CD4-positive, alpha-beta T cell (primary cell): ENCODE measurements at regions not wholly inside any gene's neighbourhood (a gene's known extent, or its start where the extent isn't known, plus 50 kb on each side); places are given as distances from the start of the nearest gene placed in this dataset.

Experiments used
- ATAC-seq: fragments of 200-7000 bp; cut with Tn5 transposase; one replicate; pipeline ENCODE4 v1.10.0; 2022; ENCODE audit warnings: mild to moderate bottlenecking; ENCODE audit not compliant: poor library complexity
- CTCF ChIA-PET: fragments of 350-600 bp; sonication (Branson Sonifier 250); formaldehyde crosslinking; loops from one replicate; lab custom pipeline; 2021; ENCODE audit warnings: antibody characterized with exemption, inconsistent platforms; lab: Charles Lee
- POLR2A ChIA-PET: fragments of 350-600 bp; sonication (Branson Sonifier 250); formaldehyde crosslinking; loops from one replicate; lab custom pipeline; 2021; ENCODE audit warnings: antibody characterized with exemption, inconsistent platforms; lab: Charles Lee
- DNase-seq, 14 experiments: peaks; one replicate each; pipeline ENCODE4 v3.0.0-alpha.2; 2013 to 2020; ENCODE audit warnings: mixed read lengths in 2 of 14
- H3K27ac ChIP-seq, 2 donors: one replicate each; pipeline versions ENCODE4 v1.5.1 to v1.7.0; 2013; ENCODE audit warnings: low read length in 2 of 2, low read depth in 1 of 2, mild to moderate bottlenecking in 1 of 2
- H3K27me3 ChIP-seq, 2 experiments: 1 replicate in 1 of 2; 2 replicates in 1 of 2; pipeline versions ENCODE4 v1.6.1 to v1.7.0; 2013; ENCODE audit warnings: low read length in 2 of 2, control low read depth in 1 of 2, mild to moderate bottlenecking in 1 of 2, moderate library complexity in 1 of 2; ENCODE audit not compliant: insufficient read depth in 2 of 2, control insufficient read depth in 1 of 2
- H3K36me3 ChIP-seq: one replicate; pipeline ENCODE4 v1.6.1; 2013; ENCODE audit warnings: low read length, control low read depth; ENCODE audit not compliant: insufficient read depth
- H3K4me1 ChIP-seq: one replicate; pipeline ENCODE4 v1.6.1; 2013; ENCODE audit warnings: low read length, control low read depth; ENCODE audit not compliant: insufficient read depth
- H3K4me3 ChIP-seq: one replicate; pipeline ENCODE4 v1.5.1; 2013; ENCODE audit warnings: mild to moderate bottlenecking, low read length, moderate library complexity
- H3K9me3 ChIP-seq, 2 experiments: 1 replicate in 1 of 2; 2 replicates in 1 of 2; pipeline versions ENCODE4 v1.6.1 to v1.7.0; 2013; ENCODE audit warnings: low read length in 2 of 2, mild to moderate bottlenecking in 2 of 2, control low read depth in 1 of 2, moderate library complexity in 1 of 2; ENCODE audit not compliant: control insufficient read depth in 1 of 2, insufficient read depth in 1 of 2
- H3K27ac Mint-ChIP-seq: one replicate; pipeline ENCODE4 v1.8.0; 2020; ENCODE audit warnings: mixed read lengths
- H3K27me3 Mint-ChIP-seq: one replicate; pipeline ENCODE4 v1.8.0; 2021; ENCODE audit warnings: mixed read lengths
- H3K36me3 Mint-ChIP-seq: one replicate; pipeline ENCODE4 v1.8.0; 2021; ENCODE audit warnings: low read depth, mixed read lengths
- H3K4me1 Mint-ChIP-seq: one replicate; pipeline ENCODE4 v1.8.0; 2021; ENCODE audit warnings: low read depth, mixed read lengths
- H3K4me3 Mint-ChIP-seq: one replicate; pipeline ENCODE4 v1.8.0; 2020; ENCODE audit warnings: mild to moderate bottlenecking, mixed read lengths
- H3K9me3 Mint-ChIP-seq: one replicate; pipeline ENCODE4 v1.8.0; 2020; ENCODE audit warnings: mixed read lengths
- intact Hi-C, 2 experiments: fragments of 100-400 bp; cut with DNase I in 1 of 2; cut with micrococcal nuclease in 1 of 2; formaldehyde crosslinking; loops; one replicate each; pipeline versions ENCODE4 v1.15.1 to v1.9.0; 2023 to 2025; cut with DNase I, micrococcal nuclease
- TF ChIP-seq, protein P1 (sequence below): fragments of 200-600 bp; IDR thresholded peaks from one replicate; pipeline ENCODE4 v1.8.0; 2022; ENCODE audit warnings: antibody characterized with exemption, mild to moderate bottlenecking

- Mint-ChIP-seq H3K9me3 (no peaks in the 10 kb centered on the region), H3K4me1 (peaks cover 4% of the 10 kb centered on the region), H3K27me3 (peaks cover 69% of the 10 kb centered on the region), H3K36me3 (no peaks in the 10 kb centered on the region), H3K27ac (no peak overlapping the region), H3K4me3 (no peak overlapping the region)
- Histone ChIP-seq H3K27ac (no peak overlapping the region), H3K4me1 (no peaks in the 10 kb centered on the region), H3K9me3 (peaks cover 0 to 20% of the 10 kb centered on the region in 2 experiments), H3K27me3 (peaks cover 22 to 61% of the 10 kb centered on the region in 2 experiments), H3K4me3 (no peak overlapping the region), H3K36me3 (no peaks in the 10 kb centered on the region)
- DNase-seq (no peak), ATAC-seq (no peak)
- TF ChIP-seq, protein P1, sequence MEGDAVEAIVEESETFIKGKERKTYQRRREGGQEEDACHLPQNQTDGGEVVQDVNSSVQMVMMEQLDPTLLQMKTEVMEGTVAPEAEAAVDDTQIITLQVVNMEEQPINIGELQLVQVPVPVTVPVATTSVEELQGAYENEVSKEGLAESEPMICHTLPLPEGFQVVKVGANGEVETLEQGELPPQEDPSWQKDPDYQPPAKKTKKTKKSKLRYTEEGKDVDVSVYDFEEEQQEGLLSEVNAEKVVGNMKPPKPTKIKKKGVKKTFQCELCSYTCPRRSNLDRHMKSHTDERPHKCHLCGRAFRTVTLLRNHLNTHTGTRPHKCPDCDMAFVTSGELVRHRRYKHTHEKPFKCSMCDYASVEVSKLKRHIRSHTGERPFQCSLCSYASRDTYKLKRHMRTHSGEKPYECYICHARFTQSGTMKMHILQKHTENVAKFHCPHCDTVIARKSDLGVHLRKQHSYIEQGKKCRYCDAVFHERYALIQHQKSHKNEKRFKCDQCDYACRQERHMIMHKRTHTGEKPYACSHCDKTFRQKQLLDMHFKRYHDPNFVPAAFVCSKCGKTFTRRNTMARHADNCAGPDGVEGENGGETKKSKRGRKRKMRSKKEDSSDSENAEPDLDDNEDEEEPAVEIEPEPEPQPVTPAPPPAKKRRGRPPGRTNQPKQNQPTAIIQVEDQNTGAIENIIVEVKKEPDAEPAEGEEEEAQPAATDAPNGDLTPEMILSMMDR = no peak
- ChIA-PET CTCF (no interaction called here), POLR2A (no interaction called here)
- intact Hi-C loops = no loop called here
Measured at GRCh38 chr6:166007349-166008263, 160.0 kb downstream of the TBXT start.

- Mint-ChIP-seq H3K4me3 (no peak overlapping the region), H3K4me1 (peaks cover 4% of the 10 kb centered on the region), H3K9me3 (no peaks in the 10 kb centered on the region), H3K36me3 (no peaks in the 10 kb centered on the region), H3K27ac (no peak overlapping the region), H3K27me3 (peaks cover 62% of the 10 kb centered on the region)
- H3K4me1 ChIP-seq = no peaks in the 10 kb centered on the region
- H3K27ac ChIP-seq = no peak overlapping the region
- intact Hi-C loops = no loop called here
- peaks cover 0 to 24% of the 10 kb centered on the region in 2 experiments for H3K9me3 ChIP-seq
- ChIA-PET CTCF (no interaction called here), POLR2A (no interaction called here)
- DNase-seq (no peak), ATAC-seq (no peak)
- TF ChIP-seq, protein P1 = no peak
- H3K36me3 ChIP-seq = no peaks in the 10 kb centered on the region
- peaks cover 22 to 57% of the 10 kb centered on the region in 2 experiments for H3K27me3 ChIP-seq
- no peak overlapping the region for H3K4me3 ChIP-seq
Measured at GRCh38 chr6:166006900-166007301, 160.8 kb downstream of the TBXT start.

DNA sequence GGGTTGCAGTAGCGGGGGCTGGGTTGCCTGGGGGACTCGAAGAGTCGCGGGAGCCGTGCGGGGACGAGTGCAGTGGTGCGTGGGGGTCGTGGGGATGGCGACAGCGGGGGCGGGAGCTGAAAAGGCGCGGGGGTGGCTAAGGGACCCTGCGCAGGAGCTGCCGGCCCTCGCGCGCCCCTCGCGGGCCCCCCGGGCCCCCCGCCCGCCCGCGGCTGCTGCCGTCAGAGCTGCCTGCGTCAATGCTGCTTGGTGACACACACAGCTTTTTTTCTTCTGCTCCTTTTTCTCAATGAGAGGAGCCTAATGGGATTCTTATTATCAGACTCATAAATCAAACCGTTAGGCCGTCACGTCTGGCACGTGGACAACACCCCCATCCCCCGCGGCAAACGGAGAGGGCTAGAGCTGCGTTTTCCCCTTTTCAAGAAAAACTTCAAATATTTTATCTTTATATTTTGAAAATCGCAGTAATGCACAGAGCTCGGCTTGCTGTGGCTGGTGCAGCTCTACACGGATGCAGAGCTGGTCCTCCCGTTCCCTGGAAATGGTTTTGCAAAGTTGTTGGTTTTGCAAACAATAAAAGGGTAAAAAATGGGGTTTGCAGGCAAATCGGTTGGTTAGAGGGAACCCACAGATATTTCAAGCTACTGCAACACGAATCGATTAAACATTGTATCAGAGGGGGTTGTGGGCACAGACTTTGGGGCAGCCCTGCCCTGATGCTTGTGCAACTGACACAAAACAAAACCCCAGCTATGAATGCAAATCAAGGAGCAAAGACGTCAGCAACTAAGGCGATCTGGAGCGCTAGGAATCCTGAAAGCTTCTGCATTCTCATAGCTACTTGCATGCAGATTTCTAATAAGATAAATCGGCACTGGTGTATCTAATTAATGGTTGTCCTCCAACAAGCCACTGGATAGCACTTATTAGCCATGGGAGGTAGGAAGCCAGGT, 161.4 kb downstream of the TBXT start:
- peaks cover 63% of the 10 kb centered on the region for H3K27me3 Mint-ChIP-seq
- no peaks in the 10 kb centered on the region for H3K36me3 ChIP-seq
- CTCF ChIA-PET = no interaction called here
- H3K27ac Mint-ChIP-seq = no peak overlapping the region
- H3K4me3 Mint-ChIP-seq = no peak overlapping the region
- peaks cover 22 to 55% of the 10 kb centered on the region in 2 experiments for H3K27me3 ChIP-seq
- intact Hi-C loops = no loop called here
- DNase-seq (no peak), ATAC-seq (no peak)
- no peak overlapping the region for H3K27ac ChIP-seq
- H3K4me1 ChIP-seq = no peaks in the 10 kb centered on the region
- TF ChIP-seq, protein P1 = no peak
- peaks cover 0 to 24% of the 10 kb centered on the region in 2 experiments for H3K9me3 ChIP-seq
- H3K4me1 Mint-ChIP-seq = peaks cover 4% of the 10 kb centered on the region
- H3K9me3 Mint-ChIP-seq = no peaks in the 10 kb centered on the region
- POLR2A ChIA-PET = no interaction called here
- H3K36me3 Mint-ChIP-seq = no peaks in the 10 kb centered on the region
- no peak overlapping the region for H3K4me3 ChIP-seq
